OCI-LY7 (cell line): ENCODE measurements at regions not wholly inside any gene's neighbourhood (a gene's known extent, or its start where the extent isn't known, plus 50 kb on each side); places are given as distances from the start of the nearest gene placed in this dataset.

Source experiments
- BruUV-seq: library from RNA; stranded (reverse); fragments of 400-500 nt; replicated peaks from 2 replicates; lab custom pipeline; 2021; lab: Mats Ljungman, UMichigan
- CTCF ChIA-PET: fragments of 300-600 bp; sonication (Branson Sonifier 250); formaldehyde crosslinking; loops from one replicate; lab custom pipeline; 2022; ENCODE audit warnings: antibody characterized with exemption; ENCODE audit not compliant: unreplicated experiment; lab: Charles Lee
- POLR2A ChIA-PET: fragments of 300-600 bp; sonication (Branson Sonifier 250); formaldehyde crosslinking; loops from one replicate; lab custom pipeline; 2022; ENCODE audit warnings: antibody characterized with exemption; lab: Charles Lee
- DNase-seq: peaks from one replicate; pipeline ENCODE4 v3.0.0-alpha.2; 2015; ENCODE audit warnings: low spot score
- H2AFZ ChIP-seq: fragments of 200-600 bp; sonication (generic), shearing (Covaris generic); 2 replicates; pipeline ENCODE4 v1.6.1; 2014; ENCODE audit warnings: mild to moderate bottlenecking, antibody characterized with exemption, low read length, moderate library complexity
- H3K27ac ChIP-seq: fragments of 200-600 bp; sonication (generic); 2 replicates; pipeline ENCODE4 v1.5.1; 2014; ENCODE audit warnings: mixed run types, low read depth, mild to moderate bottlenecking, moderate library complexity, low read length, inconsistent platforms; ENCODE audit not compliant: poor library complexity, severe bottlenecking
- H3K36me3 ChIP-seq: fragments of 200-600 bp; sonication (generic); 2 replicates; pipeline ENCODE4 v1.6.1; 2014; ENCODE audit warnings: mild to moderate bottlenecking, antibody characterized with exemption, low read length, moderate library complexity, mixed read lengths; ENCODE audit not compliant: insufficient read depth
- H3K4me1 ChIP-seq: fragments of 200-600 bp; sonication (generic); 2 replicates; pipeline ENCODE4 v1.5.1; 2014; ENCODE audit warnings: mild to moderate bottlenecking, low read length; ENCODE audit not compliant: insufficient read depth, poor library complexity, severe bottlenecking
- H3K4me2 ChIP-seq: fragments of 200-600 bp; sonication (generic); 2 replicates; pipeline ENCODE4 v1.6.1; 2014; ENCODE audit warnings: mild to moderate bottlenecking, low read length
- H3K4me3 ChIP-seq: fragments of 200-600 bp; sonication (generic); 2 replicates; pipeline ENCODE4 v1.5.1; 2014; ENCODE audit warnings: mild to moderate bottlenecking, low read depth, low read length; ENCODE audit not compliant: poor library complexity, severe bottlenecking
- H3K79me2 ChIP-seq: fragments of 200-600 bp; sonication (generic); 2 replicates; pipeline ENCODE4 v1.6.1; 2016; ENCODE audit warnings: low read depth, mild to moderate bottlenecking, low read length, moderate library complexity, mixed read lengths; ENCODE audit not compliant: insufficient read depth
- H3K9me2 ChIP-seq: fragments of 200-600 bp; sonication (generic); 2 replicates; pipeline ENCODE4 v1.6.1; 2016; ENCODE audit warnings: mild to moderate bottlenecking, low read length, mixed read lengths; ENCODE audit not compliant: insufficient read depth
- H3K9me3 ChIP-seq: fragments of 200-600 bp; sonication (generic); 2 replicates; pipeline ENCODE4 v1.6.1; 2014; ENCODE audit warnings: mild to moderate bottlenecking, mixed run types, low read length, mixed read lengths
- H4K20me1 ChIP-seq: fragments of 200-600 bp; sonication (generic); 2 replicates; pipeline ENCODE4 v1.6.1; 2014; ENCODE audit warnings: mild to moderate bottlenecking, antibody characterized with exemption, low read length, moderate library complexity, mixed read lengths; ENCODE audit not compliant: insufficient read depth
- CTCF ChIP-seq: fragments of 200-600 bp; sonication (generic); conservative IDR thresholded peaks from 2 replicates; pipeline ENCODE4 v1.5.1; 2014; ENCODE audit warnings: mild to moderate bottlenecking, antibody characterized with exemption, low read length, moderate library complexity, mixed read lengths
- EZH2phosphoT487 ChIP-seq: fragments of 200-600 bp; sonication (generic); IDR thresholded peaks from 2 replicates; pipeline ENCODE4 v1.6.1; 2018; ENCODE audit warnings: low read depth, borderline replicate concordance, mild to moderate bottlenecking, mixed run types, antibody characterized with exemption, low read length, moderate library complexity, mixed read lengths
- intact Hi-C: fragments of 100-400 bp; cut with micrococcal nuclease; formaldehyde crosslinking; loops from one replicate; pipeline ENCODE4 v1.10.0; 2022; ENCODE audit not compliant: unreplicated experiment

DNA sequence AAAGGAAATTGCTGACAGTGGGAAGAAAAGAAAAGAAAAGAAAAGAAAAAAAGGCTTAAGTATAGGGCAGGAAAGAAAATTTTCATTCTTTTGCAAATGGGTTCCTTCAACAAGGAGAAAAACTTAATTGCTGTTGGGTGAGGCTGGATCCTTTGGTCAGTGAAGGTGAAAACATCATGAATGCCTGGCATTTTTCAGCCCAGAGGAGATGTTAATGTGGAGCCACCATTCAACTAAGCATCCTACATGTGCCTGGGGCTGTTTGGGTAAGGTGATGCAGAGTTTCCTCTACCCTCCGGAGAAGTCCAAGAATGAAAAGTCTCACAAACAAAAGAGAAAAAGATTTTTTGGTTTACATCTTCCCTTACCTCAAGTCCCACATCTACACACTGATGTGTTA, 1032.2 kb upstream of the TSPY4 start:
- H3K79me2 ChIP-seq, result no peaks in the 10 kb centered on the region
- H3K9me2 ChIP-seq, result no peaks in the 10 kb centered on the region
- H2AFZ ChIP-seq, result no peak overlapping the region
- ChIA-PET CTCF (no interaction called here), POLR2A (interaction anchor here (0.7 kb wide), 1 partner anchor 13 kb away, joined by 3 read pairs; no protein-coding TSS in a partner anchor)
- no peaks in the 10 kb centered on the region for H3K4me1 ChIP-seq
- H3K9me3 ChIP-seq, result no peaks in the 10 kb centered on the region
- H3K36me3 ChIP-seq, result no peaks in the 10 kb centered on the region
- DNase-seq, result no peak
- intact Hi-C loops, result no loop called here
- no peak overlapping the region for H3K27ac ChIP-seq
- H4K20me1 ChIP-seq, result no peaks in the 10 kb centered on the region
- no peak overlapping the region for H3K4me2 ChIP-seq
- TF ChIP-seq CTCF (no peak), EZH2phosphoT487 (no peak)
- no peak overlapping the region for H3K4me3 ChIP-seq
- BruUV-seq, result no TSS peak

DNA sequence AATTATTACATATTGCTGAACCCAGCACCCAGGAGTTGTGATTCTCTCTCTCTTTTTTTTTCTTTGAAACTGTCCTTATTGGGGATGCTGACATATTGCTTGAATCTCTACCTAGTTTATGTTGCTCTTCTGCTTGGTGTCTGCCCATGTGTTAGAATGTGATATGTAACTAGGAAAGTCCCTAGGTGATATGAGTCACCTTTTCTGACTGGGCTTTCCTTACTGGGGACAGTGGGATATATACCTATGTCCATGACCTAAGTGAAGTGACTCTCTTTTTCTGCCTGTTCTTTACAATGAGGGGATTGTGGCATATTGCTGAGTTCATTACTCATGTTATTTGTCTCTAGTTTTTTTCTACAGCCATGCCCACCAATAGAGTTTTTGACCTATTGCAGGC, 1013.2 kb upstream of the TSPY4 start:
- Histone ChIP-seq H4K20me1 (no peaks in the 10 kb centered on the region), H2AFZ (no peak overlapping the region), H3K79me2 (no peaks in the 10 kb centered on the region), H3K36me3 (no peaks in the 10 kb centered on the region), H3K4me3 (no peak overlapping the region), H3K9me3 (no peaks in the 10 kb centered on the region), H3K27ac (no peak overlapping the region), H3K4me1 (no peaks in the 10 kb centered on the region), H3K4me2 (no peak overlapping the region), H3K9me2 (no peaks in the 10 kb centered on the region)
- CTCF ChIA-PET, result no interaction called here
- POLR2A ChIA-PET, result no interaction called here
- DNase-seq, result no peak
- intact Hi-C loops, result no loop called here
- BruUV-seq, result no TSS peak
- TF ChIP-seq CTCF, result no peak
- TF ChIP-seq EZH2phosphoT487, result no peak

DNA sequence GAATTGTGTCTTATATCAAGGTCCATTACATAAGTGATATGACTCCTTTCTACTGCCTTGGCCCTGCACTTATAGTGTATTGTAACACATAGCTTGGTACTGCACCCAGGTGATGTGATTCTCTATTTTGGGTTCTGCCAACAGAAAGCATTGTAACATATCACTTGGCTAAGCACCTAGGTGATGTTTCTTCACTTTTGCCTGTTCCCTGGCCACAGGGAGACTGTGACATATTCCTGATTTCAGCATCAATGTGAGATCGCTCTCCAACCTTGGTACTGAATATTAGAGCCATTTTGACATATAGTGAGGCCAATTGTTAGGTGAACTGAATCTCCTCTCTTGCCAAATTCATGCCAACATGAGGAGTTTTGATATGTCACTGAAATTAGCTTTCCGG, 1010.3 kb upstream of the TSPY4 start:
- Histone ChIP-seq H3K36me3 (no peaks in the 10 kb centered on the region), H3K9me3 (no peaks in the 10 kb centered on the region), H4K20me1 (no peaks in the 10 kb centered on the region), H3K79me2 (no peaks in the 10 kb centered on the region), H2AFZ (no peak overlapping the region), H3K27ac (no peak overlapping the region), H3K4me2 (no peak overlapping the region), H3K4me1 (no peaks in the 10 kb centered on the region), H3K4me3 (no peak overlapping the region), H3K9me2 (no peaks in the 10 kb centered on the region)
- no TSS peak for BruUV-seq
- intact Hi-C loops, result no loop called here
- TF ChIP-seq EZH2phosphoT487 (no peak), CTCF (no peak)
- POLR2A ChIA-PET, result no interaction called here
- CTCF ChIA-PET, result no interaction called here
- DNase-seq, result no peak
